OCI-M1 (cell line): ENCODE measurements at regions not wholly inside any gene's neighbourhood (a gene's known extent, or its start where the extent isn't known, plus 50 kb on each side); places are given as distances from the start of the nearest gene placed in this dataset.

Source experiments
- DNase-seq: peaks from one replicate; lab custom pipeline; 2025; lab: John Stamatoyannopoulos, UW

- DNase-seq = no peak
These were observed 54.0 kb downstream of the C11orf91 start for GRCh38 chr11:33646629-33647028.

GRCh38 chr11:33646168-33646567 is 54.5 kb downstream of the C11orf91 start:
- DNase-seq = no peak

GRCh38 chr11:33645686-33646085 is 54.9 kb downstream of the C11orf91 start:
- no peak for DNase-seq

GRCh38 chr11:33643167-33643824 is 57.3 kb downstream of the C11orf91 start:
- no peak for DNase-seq

GRCh38 chr11:33642461-33643166 is 58.0 kb downstream of the C11orf91 start:
- no peak for DNase-seq

GRCh38 chr11:33640730-33641371 is 59.8 kb downstream of the C11orf91 start:
- no peak for DNase-seq

GRCh38 chr11:33638608-33639007 is 62.0 kb downstream of the C11orf91 start:
- DNase-seq = no peak

- no peak for DNase-seq
These were observed 64.5 kb downstream of the C11orf91 start for GRCh38 chr11:33636104-33636503.

- no peak for DNase-seq
These were observed 65.5 kb downstream of the C11orf91 start for GRCh38 chr11:33635161-33635560.

GRCh38 chr11:33634291-33634834 is 66.3 kb downstream of the C11orf91 start:
- no peak for DNase-seq

GRCh38 chr11:33633251-33634003 is 67.2 kb downstream of the C11orf91 start:
- no peak for DNase-seq

- no peak for DNase-seq
These were observed 68.9 kb downstream of the C11orf91 start for GRCh38 chr11:33631749-33632091.

GRCh38 chr11:33630936-33631748 is 69.5 kb downstream of the C11orf91 start:
- DNase-seq = no peak

GRCh38 chr11:33624083-33624482 is 76.5 kb downstream of the C11orf91 start:
- DNase-seq = no peak

- no peak for DNase-seq
These were observed 77.8 kb downstream of the C11orf91 start for GRCh38 chr11:33622806-33623205.

- no peak for DNase-seq
These were observed 78.4 kb downstream of the C11orf91 start for GRCh38 chr11:33622186-33622585.

- no peak for DNase-seq
These were observed 80.0 kb downstream of the C11orf91 start for GRCh38 chr11:33620423-33621171.

GRCh38 chr11:33618956-33619355 is 81.7 kb downstream of the C11orf91 start:
- DNase-seq = no peak

- no peak for DNase-seq
These were observed 82.3 kb downstream of the C11orf91 start for GRCh38 chr11:33618351-33618710.

GRCh38 chr11:33617672-33618350 is 82.8 kb downstream of the C11orf91 start:
- DNase-seq = no peak
